ENCODE measurements at regions not wholly inside any gene's neighbourhood (a gene's known extent, or its start where the extent isn't known, plus 50 kb on each side); places are given as distances from the start of the nearest gene placed in this dataset.

GRCh38 chr4:24705016-24705753 lies 90.2 kb upstream of the SOD3 start:
- DNase-seq (ENCODE audit: low read depth in 2 of 3, low spot score in 2 of 3) = no peak

- no peak for DNase-seq (ENCODE audit: low read depth in 2 of 3, low spot score in 2 of 3)
These were observed 81.8 kb upstream of the SOD3 start for GRCh38 chr4:24713604-24714003.

DNA sequence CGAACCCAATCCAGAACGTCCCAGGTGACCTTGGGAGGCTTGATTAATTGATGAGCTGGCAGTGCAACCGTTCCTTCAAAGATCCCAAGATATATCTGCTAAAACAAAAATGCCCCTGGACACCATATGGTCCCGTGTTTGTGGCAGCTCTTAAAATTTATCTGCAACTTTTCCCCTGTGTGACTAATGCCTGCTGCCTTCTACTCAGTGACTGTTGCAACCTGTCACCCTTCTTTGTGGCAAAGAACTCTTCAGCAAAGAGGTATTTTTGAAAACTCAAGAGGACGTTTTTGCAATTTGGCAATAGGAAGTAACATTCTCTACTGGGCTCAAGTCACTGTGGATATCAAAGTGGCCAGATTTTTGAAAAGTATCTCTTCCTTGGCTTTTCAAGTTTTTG lies 75.8 kb upstream of the SOD3 start:
- DNase-seq (ENCODE audit: low read depth in 2 of 3, low spot score in 2 of 3) = no peak

- DNase-seq (ENCODE audit: low read depth in 2 of 3, low spot score in 2 of 3) = no peak
These were observed 74.9 kb upstream of the SOD3 start for GRCh38 chr4:24720436-24720835.

DNA sequence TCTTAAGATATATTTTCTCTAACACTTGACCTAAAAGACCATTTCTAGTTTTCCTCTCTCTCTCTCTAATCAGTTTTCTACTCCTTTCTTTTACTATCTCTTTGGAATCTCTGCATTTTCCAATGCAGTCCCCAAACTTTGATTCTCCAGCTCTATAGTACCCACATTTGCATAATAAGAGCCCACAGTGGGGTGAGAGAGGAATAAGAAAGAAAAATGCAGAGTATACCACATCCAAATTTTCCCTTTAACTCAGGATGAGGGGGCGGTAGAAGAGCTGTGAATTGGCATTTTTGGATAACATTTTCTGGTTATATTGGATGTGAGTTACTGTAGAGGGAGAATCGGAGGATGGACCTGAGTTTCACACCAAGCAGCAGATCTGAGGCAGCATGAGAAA lies 74.4 kb upstream of the SOD3 start:
- DNase-seq (ENCODE audit: low read depth in 2 of 3, low spot score in 2 of 3) = no peak

DNA sequence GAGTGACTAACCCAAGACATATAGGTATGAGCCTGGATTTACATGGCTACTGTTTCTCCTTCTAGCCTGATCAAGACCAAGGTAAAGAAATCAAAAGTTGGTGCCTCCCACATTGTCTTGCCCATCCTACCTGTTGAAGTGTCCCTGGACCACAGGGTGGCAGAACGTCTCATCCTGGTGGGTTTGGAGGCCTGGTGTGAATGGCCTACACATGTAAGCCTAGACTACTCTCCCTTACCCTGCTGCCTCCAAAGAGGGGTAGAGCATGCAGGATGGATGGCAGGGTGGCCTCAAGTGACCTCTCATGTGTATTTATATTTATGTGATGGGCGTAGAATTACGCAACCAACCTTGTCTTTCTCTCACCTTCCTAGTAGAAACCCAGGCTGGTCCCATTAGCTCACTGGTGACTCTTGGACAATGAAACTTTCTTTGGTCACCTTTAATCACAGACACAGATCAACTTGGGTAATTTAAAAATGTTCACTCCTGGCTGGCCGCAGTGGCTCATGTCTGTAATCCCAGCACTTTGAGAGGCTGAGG lies 73.3 kb upstream of the SOD3 start:
- no peak for DNase-seq (ENCODE audit: low read depth in 2 of 3, low spot score in 2 of 3)

DNA sequence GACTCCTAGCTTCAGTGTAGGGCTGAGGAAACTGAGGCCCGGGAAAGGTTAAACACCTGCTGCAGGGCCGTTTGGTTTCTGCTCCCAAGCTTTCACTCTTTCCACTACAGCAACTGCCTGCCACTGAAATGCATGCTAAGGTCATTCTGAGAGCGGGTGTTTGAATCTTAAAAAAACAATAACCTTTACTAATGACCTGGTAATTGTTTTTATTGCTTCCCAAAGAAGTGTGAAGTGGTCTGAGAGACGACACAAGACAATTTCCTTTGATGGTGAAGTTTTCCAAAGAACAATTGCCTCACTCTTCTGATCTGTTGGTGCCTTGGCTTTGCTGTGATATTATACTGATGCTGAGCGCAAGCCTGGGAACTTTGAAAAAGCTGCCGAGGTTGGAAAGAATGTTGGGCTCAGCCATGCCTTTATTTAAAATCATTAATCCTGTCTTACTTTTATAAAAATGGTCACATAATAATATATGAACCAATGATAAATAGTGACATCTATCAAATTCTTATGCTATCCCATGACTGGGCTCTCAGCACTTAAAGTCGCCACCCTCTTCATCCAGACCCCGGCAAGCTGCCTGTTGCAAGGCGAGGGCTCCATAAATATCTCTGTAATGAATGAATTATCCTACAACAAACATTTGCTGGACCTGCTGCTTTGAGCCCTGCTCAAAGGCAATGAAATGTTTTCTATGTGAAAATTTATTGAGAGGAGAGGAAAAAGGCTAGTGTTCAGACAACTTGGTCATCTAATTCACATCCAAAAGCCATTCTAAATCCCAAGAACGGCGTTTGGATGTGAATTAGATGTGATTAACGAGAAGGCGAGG lies 67.8 kb upstream of the SOD3 start:
- DNase-seq (ENCODE audit: low read depth in 2 of 3, low spot score in 2 of 3) = no peak

- DNase-seq (ENCODE audit: low read depth in 2 of 3, low spot score in 2 of 3) = no peak
These were observed 66.1 kb upstream of the SOD3 start for GRCh38 chr4:24729119-24729730.

GRCh38 chr4:24730256-24731001 lies 64.9 kb upstream of the SOD3 start:
- DNase-seq (ENCODE audit: low read depth in 2 of 3, low spot score in 2 of 3) = no peak

- DNase-seq (ENCODE audit: low read depth in 2 of 3, low spot score in 2 of 3) = no peak
These were observed 63.9 kb upstream of the SOD3 start for GRCh38 chr4:24731448-24731847.

- DNase-seq (ENCODE audit: low read depth in 2 of 3, low spot score in 2 of 3) = no peak
These were observed 60.9 kb upstream of the SOD3 start for GRCh38 chr4:24734511-24734910.

GRCh38 chr4:24736066-24736465 lies 59.3 kb upstream of the SOD3 start:
- peak in 2 of 3 donors; percentile 5 to 11 for DNase-seq (ENCODE audit: low read depth in 2 of 3, low spot score in 2 of 3)

- no peak for DNase-seq (ENCODE audit: low read depth in 2 of 3, low spot score in 2 of 3)
These were observed 53.5 kb upstream of the SOD3 start for GRCh38 chr4:24741910-24742309.

DNA sequence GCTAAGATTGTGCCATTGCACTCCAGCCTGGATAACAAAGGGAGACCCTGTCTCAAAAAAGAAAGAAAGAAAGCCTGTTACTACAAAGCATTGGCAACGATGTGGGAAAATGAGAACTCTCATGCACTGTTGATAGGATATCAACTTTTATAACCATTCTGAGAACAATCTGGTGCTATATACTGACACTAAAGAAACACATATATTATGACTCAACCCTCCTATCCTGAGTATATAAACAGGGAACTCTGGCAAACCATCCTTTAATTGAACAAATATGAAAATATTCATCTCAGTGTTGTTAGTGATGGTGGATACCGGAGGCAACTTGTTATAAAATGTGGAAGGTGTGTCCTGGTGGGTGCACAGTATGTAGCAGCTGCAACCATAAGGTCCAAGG lies 53.0 kb upstream of the SOD3 start:
- DNase-seq (ENCODE audit: low read depth in 2 of 3, low spot score in 2 of 3) = no peak

DNA sequence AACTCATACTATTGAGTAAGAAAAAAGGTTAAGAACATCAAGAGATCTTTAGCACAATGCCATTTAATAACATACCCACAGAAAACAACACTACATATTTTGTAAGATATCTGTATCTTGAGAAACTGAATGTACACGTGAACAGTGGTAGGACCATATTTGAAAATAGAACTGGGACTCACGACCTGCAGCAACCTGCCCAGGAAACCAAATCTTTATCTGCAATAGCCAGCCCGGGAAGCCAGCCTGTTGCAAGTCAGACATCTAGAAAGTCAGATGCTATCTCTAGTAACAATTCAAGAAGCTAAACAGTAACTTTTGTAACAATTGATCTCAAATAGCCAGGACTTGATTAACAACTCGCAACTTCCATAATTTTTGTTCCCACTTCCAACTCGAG lies 52.6 kb upstream of the SOD3 start:
- no peak for DNase-seq (ENCODE audit: low read depth in 2 of 3, low spot score in 2 of 3)

DNA sequence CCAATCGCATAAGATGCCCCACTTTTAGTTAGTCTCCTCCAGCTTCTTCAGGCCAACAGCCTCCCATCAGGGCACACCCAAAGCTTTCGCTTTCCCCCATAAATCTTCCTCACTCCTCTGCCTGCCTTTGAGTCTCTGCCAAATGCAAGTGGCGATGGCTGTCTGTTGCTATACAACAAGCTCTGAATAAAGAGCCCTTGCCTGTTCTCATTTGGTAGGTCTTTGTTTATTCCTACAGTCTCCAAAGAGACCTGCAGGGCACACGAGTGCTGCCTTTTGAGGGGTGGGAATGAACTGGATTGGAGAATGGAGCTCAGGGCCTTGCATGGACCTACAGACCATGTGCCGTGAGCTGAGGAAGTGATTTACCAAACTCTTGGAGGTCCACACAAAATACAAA lies 52.2 kb upstream of the SOD3 start:
- no peak for DNase-seq (ENCODE audit: low read depth in 2 of 3, low spot score in 2 of 3)

GRCh38 chr4:24743927-24744326 lies 51.4 kb upstream of the SOD3 start:
- no peak for DNase-seq (ENCODE audit: low read depth in 2 of 3, low spot score in 2 of 3)

DNA sequence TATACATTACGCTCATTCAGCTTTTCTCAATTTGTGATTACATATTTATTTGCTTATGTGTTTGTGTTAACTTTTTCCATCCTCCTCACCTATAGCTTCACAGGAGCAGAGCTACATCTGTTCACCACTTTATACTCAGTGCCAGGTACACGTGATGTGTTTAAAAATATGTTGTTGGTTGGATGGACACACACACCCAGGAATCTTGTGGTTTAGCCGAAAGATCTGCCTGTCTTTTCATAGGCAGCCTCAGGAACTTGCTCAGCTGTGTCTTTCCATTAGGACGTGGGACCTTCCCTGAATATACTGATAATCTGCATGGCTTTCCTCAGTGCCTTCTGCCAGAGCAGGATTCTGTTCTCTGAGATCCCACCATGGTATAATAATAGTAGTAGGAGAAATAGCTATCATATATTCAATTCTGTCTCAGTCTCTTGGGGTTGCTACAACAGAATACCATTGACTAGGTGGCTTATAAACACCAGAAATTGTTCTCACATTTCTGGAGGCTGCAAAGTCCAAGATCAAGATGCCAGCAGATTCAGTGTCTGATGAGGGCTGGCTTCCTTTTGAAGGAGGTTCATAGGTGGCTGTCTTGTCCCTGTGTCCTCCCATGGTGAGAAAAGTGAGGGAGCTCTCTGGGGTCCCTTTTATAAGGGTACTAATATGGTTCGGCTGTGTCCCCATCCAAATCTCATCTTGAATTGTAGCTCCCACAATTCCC lies 50.0 kb upstream of the SOD3 start:
- no peak for DNase-seq (ENCODE audit: low read depth in 2 of 3, low spot score in 2 of 3)

Measured in hematopoietic multipotent progenitor cell (in vitro differentiated cells).